HepG2 (cell line): ENCODE measurements at regions not wholly inside any gene's neighbourhood (a gene's known extent, or its start where the extent isn't known, plus 50 kb on each side); places are given as distances from the start of the nearest gene placed in this dataset.

ENCODE experiments used
- CEBPB ChIP-seq: IDR thresholded peaks from 2 replicates; pipeline ENCODE4 v1.6.1; 2011; ENCODE audit warnings: low read depth, low read length, improper control_type of control experiment, borderline replicate concordance
- CEBPG ChIP-seq: IDR thresholded peaks from 2 replicates; pipeline ENCODE4 v1.6.1; 2016
- ELF3 ChIP-seq: IDR thresholded peaks from 2 replicates; pipeline ENCODE4 v1.6.1; 2016; ENCODE audit warnings: missing genetic modification reagents, missing compliant biosample characterization
- FOSL2 ChIP-seq: sonication (generic); formaldehyde crosslinking; IDR thresholded peaks from 2 replicates; pipeline ENCODE4 v1.4.0; 2020; ENCODE audit warnings: missing genetic modification reagents
- FOXA3 ChIP-seq: IDR thresholded peaks from 2 replicates; pipeline ENCODE4 v1.6.1; 2016; ENCODE audit warnings: missing genetic modification reagents, missing compliant biosample characterization
- FOXJ3 ChIP-seq: sonication (generic); formaldehyde crosslinking; IDR thresholded peaks from 2 replicates; pipeline ENCODE4 v1.4.0; 2020; ENCODE audit warnings: missing genetic modification reagents, mild to moderate bottlenecking, borderline replicate concordance
- FOXK1 ChIP-seq: sonication (generic); formaldehyde crosslinking; IDR thresholded peaks from 2 replicates; pipeline ENCODE4 v1.4.0; 2020; ENCODE audit warnings: low read depth, missing genetic modification reagents, borderline replicate concordance
- HMG20A ChIP-seq: IDR thresholded peaks from 2 replicates; pipeline ENCODE4 v1.6.1; 2016; ENCODE audit warnings: borderline replicate concordance
- JUND ChIP-seq: sonication (generic); formaldehyde crosslinking; IDR thresholded peaks from 2 replicates; pipeline ENCODE4 v1.8.0; 2022; ENCODE audit warnings: mild to moderate bottlenecking, missing genetic modification reagents
- PAXIP1 ChIP-seq: sonication (generic); formaldehyde crosslinking; conservative IDR thresholded peaks from 2 replicates; pipeline ENCODE4 v1.4.0; 2020; ENCODE audit warnings: mild to moderate bottlenecking, missing genetic modification reagents, moderate library complexity
- PCBP2 ChIP-seq: fragments of 200-400 bp; formaldehyde crosslinking; optimal IDR thresholded peaks from 2 replicates; pipeline ENCODE3; 2018; ENCODE audit warnings: low read length, low read depth; ENCODE audit not compliant: poor library complexity, severe bottlenecking
- POGZ ChIP-seq: sonication (generic); formaldehyde crosslinking; IDR thresholded peaks from 2 replicates; pipeline ENCODE4 v1.4.0; 2020; ENCODE audit warnings: mild to moderate bottlenecking, missing genetic modification reagents
- RBM22 ChIP-seq: fragments of 200-400 bp; formaldehyde crosslinking; optimal IDR thresholded peaks from 2 replicates; pipeline ENCODE3; 2017; ENCODE audit warnings: mild to moderate bottlenecking, low read length, moderate library complexity
- SOX5 ChIP-seq: IDR thresholded peaks from 2 replicates; pipeline ENCODE4 v1.6.1; 2016; ENCODE audit warnings: borderline replicate concordance
- SOX6 ChIP-seq, 2 experiments: fragments of 450-650 bp in 1 of 2; sonication (generic) in 1 of 2; formaldehyde crosslinking in 1 of 2; IDR thresholded peaks; 2 replicates each; pipeline versions ENCODE4 v1.4.0 to v1.6.1; 2017 to 2020; ENCODE audit warnings: antibody characterized with exemption in 1 of 2, mild to moderate bottlenecking in 1 of 2, missing genetic modification reagents in 1 of 2
- ZBTB25 ChIP-seq: IDR thresholded peaks from 2 replicates; pipeline ENCODE4 v1.6.1; 2018; ENCODE audit warnings: missing genetic modification reagents
- ZNF296 ChIP-seq: sonication (generic); formaldehyde crosslinking; conservative IDR thresholded peaks from 2 replicates; pipeline ENCODE4 v1.5.0; 2020; ENCODE audit warnings: mild to moderate bottlenecking, missing genetic modification reagents
- ZNF567 ChIP-seq: sonication (generic); formaldehyde crosslinking; IDR thresholded peaks from 2 replicates; pipeline ENCODE4 v1.8.1; 2023; ENCODE audit warnings: mild to moderate bottlenecking, missing genetic modification reagents, borderline replicate concordance
- ZNF614 ChIP-seq: IDR thresholded peaks from 2 replicates; pipeline ENCODE4 v1.6.1; 2018; ENCODE audit warnings: missing biosample characterization, missing genetic modification reagents, inconsistent platforms, borderline replicate concordance
- ZNF629 ChIP-seq: sonication (generic); formaldehyde crosslinking; conservative IDR thresholded peaks from 2 replicates; pipeline ENCODE4 v1.5.0; 2020; ENCODE audit warnings: missing genetic modification reagents
- ZNF644 ChIP-seq: IDR thresholded peaks from 2 replicates; pipeline ENCODE4 v1.6.1; 2016; ENCODE audit warnings: low read depth
- ZNF703 ChIP-seq: sonication (generic); formaldehyde crosslinking; IDR thresholded peaks from 2 replicates; pipeline ENCODE4 v1.5.1; 2020; ENCODE audit warnings: missing genetic modification reagents, mild to moderate bottlenecking, moderate library complexity, borderline replicate concordance
- TF ChIP-seq, protein P1 (sequence below): sonication (generic); formaldehyde crosslinking; IDR thresholded peaks from 2 replicates; pipeline ENCODE4 v1.5.0; 2020; ENCODE audit warnings: missing genetic modification reagents

- TF ChIP-seq SOX6 (IDR thresholded peaks at IDR 0.05) (no peak), SOX6 (CRISPR knock-in tag; IDR thresholded peaks at IDR 0.05) (peak; percentile 55; the same call in 1 of the 2 replicates), CEBPB (peak; percentile 88), ZNF614 (CRISPR knock-in tag) (0 out of 2 replicates have a peak, but pooled peaks have one; percentile 30), JUND (CRISPR knock-in tag) (no peak), SOX5 (CRISPR knock-in tag) (0 out of 2 replicates have a peak, but pooled peaks have one; percentile 15), PAXIP1 (CRISPR knock-in tag) (0 out of 2 replicates have a peak, but pooled peaks have one; percentile 31), FOXJ3 (CRISPR knock-in tag) (peak; percentile 45; the same call in 1 of the 2 replicates), ZNF296 (no peak), CEBPG (CRISPR knock-in tag) (peak; percentile 81), FOSL2 (peak; percentile 67), ELF3 (peak; percentile 68), ZBTB25 (CRISPR knock-in tag) (0 out of 2 replicates have a peak, but pooled peaks have one; percentile 12), FOXK1 (CRISPR knock-in tag) (0 out of 2 replicates have a peak, but pooled peaks have one; percentile 8), ZNF629 (CRISPR knock-in tag) (peak; percentile 73; the same call in 1 of the 2 replicates), ZNF567 (no peak), PCBP2 (no peak), ZNF703 (CRISPR knock-in tag) (no peak), HMG20A (CRISPR knock-in tag) (0 out of 2 replicates have a peak, but pooled peaks have one; percentile 44), ZNF644 (0 out of 2 replicates have a peak, but pooled peaks have one; percentile 23), POGZ (CRISPR knock-in tag) (0 out of 2 replicates have a peak, but pooled peaks have one; percentile 19), FOXA3 (peak; percentile 54; the same call in 1 of the 2 replicates), RBM22 (no peak)
- TF ChIP-seq, protein P1, sequence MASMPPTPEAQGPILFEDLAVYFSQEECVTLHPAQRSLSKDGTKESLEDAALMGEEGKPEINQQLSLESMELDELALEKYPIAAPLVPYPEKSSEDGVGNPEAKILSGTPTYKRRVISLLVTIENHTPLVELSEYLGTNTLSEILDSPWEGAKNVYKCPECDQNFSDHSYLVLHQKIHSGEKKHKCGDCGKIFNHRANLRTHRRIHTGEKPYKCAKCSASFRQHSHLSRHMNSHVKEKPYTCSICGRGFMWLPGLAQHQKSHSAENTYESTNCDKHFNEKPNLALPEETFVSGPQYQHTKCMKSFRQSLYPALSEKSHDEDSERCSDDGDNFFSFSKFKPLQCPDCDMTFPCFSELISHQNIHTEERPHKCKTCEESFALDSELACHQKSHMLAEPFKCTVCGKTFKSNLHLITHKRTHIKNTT (CRISPR knock-in tag) = no peak
Observed at GRCh38 chr3:67292356-67293121, 294.4 kb downstream of the KBTBD8 start (continued).
